Activated CD4-positive, alpha-beta memory T cell treated with anti-CD3 and anti-CD28 coated beads, Interleukin-2, amount 10 ng/mL, durations not matched to agents 7 days and 5 days (primary cell): ENCODE measurements at regions not wholly inside any gene's neighbourhood (a gene's known extent, or its start where the extent isn't known, plus 50 kb on each side); places are given as distances from the start of the nearest gene placed in this dataset.

Experiments used
- CTCF ChIA-PET: fragments of 350-600 bp; sonication (Branson Sonifier 250); formaldehyde crosslinking; loops from one replicate; lab custom pipeline; 2021; ENCODE audit warnings: antibody characterized with exemption, inconsistent platforms; lab: Charles Lee
- POLR2A ChIA-PET: fragments of 350-600 bp; sonication (Branson Sonifier 250); formaldehyde crosslinking; loops from one replicate; lab custom pipeline; 2021; ENCODE audit warnings: antibody characterized with exemption; lab: Charles Lee
- DNase-seq: peaks from one replicate; pipeline ENCODE4 v3.0.0-alpha.2; 2020
- H3K27ac Mint-ChIP-seq: one replicate; pipeline ENCODE4 v1.8.0; 2021; ENCODE audit warnings: mild to moderate bottlenecking, mixed read lengths
- H3K27me3 Mint-ChIP-seq: one replicate; pipeline ENCODE4 v1.8.0; 2021; ENCODE audit warnings: mixed read lengths
- H3K36me3 Mint-ChIP-seq: one replicate; pipeline ENCODE4 v1.8.0; 2021; ENCODE audit warnings: low read depth, mixed read lengths
- H3K4me1 Mint-ChIP-seq: one replicate; pipeline ENCODE4 v1.8.0; 2021; ENCODE audit warnings: mixed read lengths
- H3K4me3 Mint-ChIP-seq: one replicate; pipeline ENCODE4 v1.8.0; 2021; ENCODE audit warnings: mild to moderate bottlenecking, mixed read lengths
- H3K9me3 Mint-ChIP-seq: one replicate; pipeline ENCODE4 v1.8.0; 2021; ENCODE audit warnings: mixed read lengths

DNA sequence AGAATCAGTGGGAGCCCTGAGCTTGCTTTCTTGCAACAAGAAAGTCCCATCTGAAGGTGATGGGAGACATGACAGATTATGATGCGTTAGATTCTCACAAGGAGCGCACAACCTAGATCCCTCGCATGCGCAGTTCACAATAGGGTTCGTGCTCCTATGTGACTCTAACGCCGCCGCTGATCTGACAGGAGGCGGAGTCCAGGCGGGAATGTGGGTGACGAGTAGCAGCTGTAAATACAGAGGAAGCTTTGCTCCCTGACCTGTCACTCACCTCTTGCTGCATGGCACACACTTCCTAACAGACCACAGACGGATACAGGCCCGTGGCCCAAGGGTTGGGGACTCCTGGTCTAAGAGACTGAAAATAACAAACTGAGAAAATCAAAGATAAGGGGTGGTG lies 1163.4 kb upstream of the AUTS2 start:
- H3K9me3 Mint-ChIP-seq = peaks cover 42% of the 10 kb centered on the region
- H3K27ac Mint-ChIP-seq = no peak overlapping the region
- H3K4me1 Mint-ChIP-seq = no peaks in the 10 kb centered on the region
- no peak overlapping the region for H3K4me3 Mint-ChIP-seq
- H3K27me3 Mint-ChIP-seq = no peaks in the 10 kb centered on the region
- no peak for DNase-seq
- CTCF ChIA-PET = no interaction called here
- no peaks in the 10 kb centered on the region for H3K36me3 Mint-ChIP-seq
- POLR2A ChIA-PET = no interaction called here

- Mint-ChIP-seq H3K4me1 (no peaks in the 10 kb centered on the region), H3K4me3 (no peak overlapping the region), H3K27me3 (no peaks in the 10 kb centered on the region), H3K27ac (no peak overlapping the region), H3K36me3 (no peaks in the 10 kb centered on the region), H3K9me3 (peaks cover 30% of the 10 kb centered on the region)
- DNase-seq = no peak
- ChIA-PET CTCF (no interaction called here), POLR2A (no interaction called here)
These were observed 1160.3 kb upstream of the AUTS2 start for GRCh38 chr7:68438016-68438415.

- Mint-ChIP-seq H3K27me3 (no peaks in the 10 kb centered on the region), H3K4me1 (no peaks in the 10 kb centered on the region), H3K9me3 (peaks cover 33% of the 10 kb centered on the region), H3K4me3 (no peak overlapping the region), H3K27ac (no peak overlapping the region), H3K36me3 (no peaks in the 10 kb centered on the region)
- ChIA-PET CTCF (no interaction called here), POLR2A (no interaction called here)
- DNase-seq = no peak
These were observed 1159.5 kb upstream of the AUTS2 start for GRCh38 chr7:68438811-68439210.

GRCh38 chr7:68439897-68440296 lies 1158.4 kb upstream of the AUTS2 start:
- no peaks in the 10 kb centered on the region for H3K36me3 Mint-ChIP-seq
- H3K4me3 Mint-ChIP-seq = no peak overlapping the region
- H3K27me3 Mint-ChIP-seq = no peaks in the 10 kb centered on the region
- ChIA-PET POLR2A (no interaction called here), CTCF (no interaction called here)
- H3K4me1 Mint-ChIP-seq = no peaks in the 10 kb centered on the region
- no peak for DNase-seq
- peaks cover 30% of the 10 kb centered on the region for H3K9me3 Mint-ChIP-seq
- no peak overlapping the region for H3K27ac Mint-ChIP-seq

GRCh38 chr7:68440866-68441265 lies 1157.4 kb upstream of the AUTS2 start:
- ChIA-PET POLR2A (interaction anchor here (0.6 kb wide), 1 partner anchor 700 kb away, joined by 3 read pairs; no protein-coding TSS in a partner anchor), CTCF (interaction anchor here (0.6 kb wide), 1 partner anchor 467 kb away, joined by 3 read pairs; no protein-coding TSS in a partner anchor)
- H3K9me3 Mint-ChIP-seq = peaks cover 34% of the 10 kb centered on the region
- H3K27ac Mint-ChIP-seq = no peak overlapping the region
- no peaks in the 10 kb centered on the region for H3K27me3 Mint-ChIP-seq
- DNase-seq = no peak
- H3K4me1 Mint-ChIP-seq = no peaks in the 10 kb centered on the region
- no peak overlapping the region for H3K4me3 Mint-ChIP-seq
- H3K36me3 Mint-ChIP-seq = no peaks in the 10 kb centered on the region

DNA sequence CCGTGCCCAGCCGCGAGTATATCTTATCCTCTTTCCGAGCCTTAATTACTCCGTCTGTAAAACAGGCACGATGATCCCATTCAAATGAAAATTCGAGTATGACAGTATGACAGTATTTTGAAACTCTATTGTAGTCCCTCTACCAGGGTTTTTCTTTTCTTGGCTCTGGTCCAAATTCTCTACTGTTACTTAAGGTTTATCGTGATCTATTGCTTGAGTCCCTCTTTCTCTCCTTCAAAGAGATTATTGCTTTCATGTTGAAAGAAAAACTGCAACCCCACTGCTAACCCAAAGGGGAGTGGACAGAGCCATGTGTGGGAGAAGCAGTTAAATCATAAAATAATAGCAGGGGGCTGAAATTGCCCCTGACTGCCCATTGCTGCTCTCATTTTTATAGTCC lies 1156.6 kb upstream of the AUTS2 start:
- Mint-ChIP-seq H3K27me3 (no peaks in the 10 kb centered on the region), H3K36me3 (no peaks in the 10 kb centered on the region), H3K9me3 (peaks cover 38% of the 10 kb centered on the region), H3K4me1 (no peaks in the 10 kb centered on the region), H3K27ac (no peak overlapping the region), H3K4me3 (no peak overlapping the region)
- ChIA-PET CTCF (no interaction called here), POLR2A (no interaction called here)
- no peak for DNase-seq

GRCh38 chr7:68442931-68443631 lies 1155.2 kb upstream of the AUTS2 start:
- CTCF ChIA-PET = no interaction called here

DNA sequence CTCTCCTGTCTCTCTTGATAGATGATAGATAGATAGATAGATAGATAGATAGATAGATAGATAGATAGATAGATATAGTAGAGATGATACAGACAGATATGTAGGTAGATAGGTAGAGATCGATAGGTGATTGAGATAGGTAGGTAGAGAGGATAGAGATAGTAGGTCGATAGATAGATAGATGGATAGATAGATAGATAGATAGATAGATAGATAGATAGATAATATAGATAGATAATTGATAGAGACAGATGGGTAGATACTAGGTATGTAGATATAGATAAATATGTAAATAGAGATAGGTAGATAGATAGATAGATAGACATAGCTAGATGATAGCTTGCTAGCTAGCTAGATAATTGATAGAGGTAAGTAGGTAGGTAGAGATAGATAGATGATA lies 1154.2 kb upstream of the AUTS2 start:
- Mint-ChIP-seq H3K27me3 (no peaks in the 10 kb centered on the region), H3K4me1 (no peaks in the 10 kb centered on the region), H3K4me3 (no peak overlapping the region), H3K9me3 (peaks cover 25% of the 10 kb centered on the region), H3K27ac (no peak overlapping the region), H3K36me3 (no peaks in the 10 kb centered on the region)
- ChIA-PET POLR2A (no interaction called here), CTCF (no interaction called here)
- no peak for DNase-seq

More at GRCh38 chr7:68442931-68443631, 1155.2 kb upstream of the AUTS2 start:
- Mint-ChIP-seq H3K9me3 (peaks cover 29% of the 10 kb centered on the region), H3K4me1 (no peaks in the 10 kb centered on the region), H3K27ac (no peak overlapping the region), H3K4me3 (no peak overlapping the region), H3K27me3 (no peaks in the 10 kb centered on the region), H3K36me3 (no peaks in the 10 kb centered on the region)
- DNase-seq = no peak
- POLR2A ChIA-PET = no interaction called here

GRCh38 chr7:68444956-68445355 lies 1153.3 kb upstream of the AUTS2 start:
- POLR2A ChIA-PET = no interaction called here
- Mint-ChIP-seq H3K4me3 (no peak overlapping the region), H3K4me1 (no peaks in the 10 kb centered on the region), H3K27me3 (no peaks in the 10 kb centered on the region), H3K36me3 (no peaks in the 10 kb centered on the region), H3K9me3 (peaks cover 29% of the 10 kb centered on the region), H3K27ac (no peak overlapping the region)
- CTCF ChIA-PET = interaction anchor here (0.6 kb wide), 1 partner anchor 19 kb away, joined by 3 read pairs; no protein-coding TSS in a partner anchor
- DNase-seq = no peak

- ChIA-PET POLR2A (no interaction called here), CTCF (no interaction called here)
- Mint-ChIP-seq H3K9me3 (peaks cover 32% of the 10 kb centered on the region), H3K4me1 (no peaks in the 10 kb centered on the region), H3K27ac (no peak overlapping the region), H3K4me3 (no peak overlapping the region), H3K36me3 (no peaks in the 10 kb centered on the region), H3K27me3 (no peaks in the 10 kb centered on the region)
- no peak for DNase-seq
These were observed 1152.1 kb upstream of the AUTS2 start for GRCh38 chr7:68446183-68446582.

DNA sequence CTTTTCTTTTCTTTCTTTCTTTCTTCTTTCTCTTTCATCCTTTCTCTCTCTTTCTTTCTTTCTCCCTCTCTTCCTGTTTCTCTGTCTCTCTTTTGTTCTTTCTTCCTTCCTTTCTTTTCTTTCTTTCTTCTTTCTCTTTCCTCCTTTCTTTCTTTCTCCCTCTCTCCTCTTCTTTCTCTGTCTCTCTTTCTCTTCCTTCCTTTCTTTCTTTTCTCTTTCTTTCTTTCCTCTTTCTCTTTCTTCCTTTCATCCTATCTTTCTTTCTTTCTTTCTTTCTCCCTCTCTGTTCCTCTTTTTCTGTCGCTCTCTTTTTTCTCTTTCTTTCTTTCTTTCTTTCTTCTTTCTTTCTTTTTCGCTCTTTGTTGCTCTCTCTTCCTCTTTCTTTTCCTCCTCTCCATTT lies 1149.2 kb upstream of the AUTS2 start:
- ChIA-PET CTCF (no interaction called here), POLR2A (no interaction called here)
- H3K9me3 Mint-ChIP-seq = peaks cover 36% of the 10 kb centered on the region
- no peaks in the 10 kb centered on the region for H3K27me3 Mint-ChIP-seq
- H3K27ac Mint-ChIP-seq = no peak overlapping the region
- no peaks in the 10 kb centered on the region for H3K4me1 Mint-ChIP-seq
- H3K4me3 Mint-ChIP-seq = no peak overlapping the region
- no peaks in the 10 kb centered on the region for H3K36me3 Mint-ChIP-seq
- no peak for DNase-seq

- Mint-ChIP-seq H3K27me3 (no peaks in the 10 kb centered on the region), H3K27ac (no peak overlapping the region), H3K9me3 (peaks cover 36% of the 10 kb centered on the region), H3K36me3 (no peaks in the 10 kb centered on the region), H3K4me1 (no peaks in the 10 kb centered on the region), H3K4me3 (no peak overlapping the region)
- POLR2A ChIA-PET = no interaction called here
- CTCF ChIA-PET = no interaction called here
- DNase-seq = no peak
These were observed 1148.5 kb upstream of the AUTS2 start for GRCh38 chr7:68449816-68450215.

DNA sequence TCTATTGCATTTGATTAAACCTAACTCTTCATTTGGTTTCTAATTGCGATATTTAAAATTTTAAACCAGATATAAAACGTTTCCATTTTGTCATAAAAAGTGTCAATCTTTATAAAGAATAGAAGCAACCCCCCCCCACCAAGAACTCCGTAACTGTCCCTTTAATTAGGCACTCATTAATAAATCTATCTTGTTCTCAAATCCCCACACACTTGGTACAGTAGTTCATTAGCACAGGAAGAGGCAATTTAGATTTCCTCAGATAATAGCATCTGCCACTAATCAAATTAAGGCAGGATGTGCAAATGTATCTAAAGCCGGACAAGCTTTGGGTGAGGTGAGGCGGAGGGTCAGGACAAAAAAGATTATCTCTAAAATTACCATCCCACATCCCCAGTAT lies 1143.3 kb upstream of the AUTS2 start:
- DNase-seq = no peak
- no peaks in the 10 kb centered on the region for H3K27me3 Mint-ChIP-seq
- H3K27ac Mint-ChIP-seq = no peak overlapping the region
- H3K4me3 Mint-ChIP-seq = no peak overlapping the region
- no peaks in the 10 kb centered on the region for H3K4me1 Mint-ChIP-seq
- peaks cover 53% of the 10 kb centered on the region for H3K9me3 Mint-ChIP-seq
- ChIA-PET CTCF (no interaction called here), POLR2A (no interaction called here)
- H3K36me3 Mint-ChIP-seq = no peaks in the 10 kb centered on the region

DNA sequence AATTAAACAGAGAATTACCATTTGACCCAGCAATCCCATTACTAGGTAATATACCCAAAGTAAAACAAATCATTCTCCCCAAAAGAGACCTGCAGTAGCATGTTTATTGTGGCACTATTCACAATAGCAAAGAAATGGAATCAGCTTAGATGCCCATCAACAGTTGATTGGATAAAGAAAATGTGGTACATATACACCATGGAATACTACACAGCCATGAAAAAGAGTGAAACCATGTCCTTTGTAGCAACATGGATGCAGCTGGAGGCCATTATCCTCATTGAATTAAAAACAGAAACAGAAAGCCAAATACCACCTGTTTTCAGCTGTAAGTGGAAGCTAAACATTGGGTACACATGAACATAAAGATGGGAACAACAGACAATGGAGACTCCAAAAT lies 1141.8 kb upstream of the AUTS2 start:
- POLR2A ChIA-PET = no interaction called here
- Mint-ChIP-seq H3K36me3 (no peaks in the 10 kb centered on the region), H3K9me3 (peaks cover 49% of the 10 kb centered on the region), H3K27me3 (no peaks in the 10 kb centered on the region), H3K4me3 (no peak overlapping the region), H3K27ac (no peak overlapping the region), H3K4me1 (no peaks in the 10 kb centered on the region)
- CTCF ChIA-PET = no interaction called here
- DNase-seq = no peak
